ENCODE measurements at regions not wholly inside any gene's neighbourhood (a gene's known extent, or its start where the extent isn't known, plus 50 kb on each side); places are given as distances from the start of the nearest gene placed in this dataset.
A peak's percentile ranks its signal among the peaks of the same experiment; 100 is the strongest.
"Not testable (repeated sequence)": the region's sequence is repeated elsewhere in the genome, so short reads cannot be mapped to it uniquely, and the experiment has no call there.

- Histone ChIP-seq H3K4me3 (ENCODE audit: insufficient read depth, low read depth, low read length) (no peak overlapping the region), H3K36me3 (replicated peaks; ENCODE audit: control insufficient read depth, insufficient read depth, low read length) (no peaks in the 10 kb centered on the region), H3K27me3 (ENCODE audit: control insufficient read depth, insufficient read depth, low read length) (no peaks in the 10 kb centered on the region)
- DNase-seq = no peak
Measured at GRCh38 chr7:69049326-69049725, 548.9 kb upstream of the AUTS2 start.

- DNase-seq = no peak
Measured at GRCh38 chr7:69052447-69052846, 545.8 kb upstream of the AUTS2 start.

GRCh38 chr7:69060516-69060915, 537.8 kb upstream of the AUTS2 start:
- H3K27me3 ChIP-seq (ENCODE audit: control insufficient read depth, insufficient read depth, low read length) = no peaks in the 10 kb centered on the region
- DNase-seq = no peak
- no peak overlapping the region for H3K4me3 ChIP-seq (ENCODE audit: insufficient read depth, low read depth, low read length)
- H3K36me3 ChIP-seq (replicated peaks; ENCODE audit: control insufficient read depth, insufficient read depth, low read length) = no peaks in the 10 kb centered on the region

More at GRCh38 chr7:69052447-69052846, 545.8 kb upstream of the AUTS2 start:
- Histone ChIP-seq H3K4me3 (ENCODE audit: insufficient read depth, low read depth, low read length) (no peak overlapping the region), H3K36me3 (replicated peaks; ENCODE audit: control insufficient read depth, insufficient read depth, low read length) (no peaks in the 10 kb centered on the region), H3K27me3 (ENCODE audit: control insufficient read depth, insufficient read depth, low read length) (no peaks in the 10 kb centered on the region)

GRCh38 chr7:69062020-69062765, 536.1 kb upstream of the AUTS2 start:
- Histone ChIP-seq H3K4me3 (ENCODE audit: insufficient read depth, low read depth, low read length) (no peak overlapping the region), H3K36me3 (replicated peaks; ENCODE audit: control insufficient read depth, insufficient read depth, low read length) (no peaks in the 10 kb centered on the region), H3K27me3 (ENCODE audit: control insufficient read depth, insufficient read depth, low read length) (no peaks in the 10 kb centered on the region)
- DNase-seq = no peak

- Histone ChIP-seq H3K4me3 (ENCODE audit: insufficient read depth, low read depth, low read length) (no peak overlapping the region), H3K27me3 (ENCODE audit: control insufficient read depth, insufficient read depth, low read length) (no peaks in the 10 kb centered on the region), H3K36me3 (replicated peaks; ENCODE audit: control insufficient read depth, insufficient read depth, low read length) (no peaks in the 10 kb centered on the region)
- peak; percentile 68 for DNase-seq
Measured at GRCh38 chr7:69067397-69067796, 530.9 kb upstream of the AUTS2 start.

GRCh38 chr7:69070476-69070875, 527.8 kb upstream of the AUTS2 start:
- H3K36me3 ChIP-seq (replicated peaks; ENCODE audit: control insufficient read depth, insufficient read depth, low read length) = no peaks in the 10 kb centered on the region
- no peak for DNase-seq
- no peaks in the 10 kb centered on the region for H3K27me3 ChIP-seq (ENCODE audit: control insufficient read depth, insufficient read depth, low read length)
- no peak overlapping the region for H3K4me3 ChIP-seq (ENCODE audit: insufficient read depth, low read depth, low read length)

- Histone ChIP-seq H3K27me3 (ENCODE audit: control insufficient read depth, insufficient read depth, low read length) (no peaks in the 10 kb centered on the region), H3K4me3 (ENCODE audit: insufficient read depth, low read depth, low read length) (no peak overlapping the region), H3K36me3 (replicated peaks; ENCODE audit: control insufficient read depth, insufficient read depth, low read length) (no peaks in the 10 kb centered on the region)
- no peak for DNase-seq
Measured at GRCh38 chr7:69076566-69076965, 521.7 kb upstream of the AUTS2 start.

GRCh38 chr7:69078997-69079769, 519.1 kb upstream of the AUTS2 start:
- peak; percentile 7 for DNase-seq
- Histone ChIP-seq H3K36me3 (replicated peaks; ENCODE audit: control insufficient read depth, insufficient read depth, low read length) (no peaks in the 10 kb centered on the region), H3K27me3 (ENCODE audit: control insufficient read depth, insufficient read depth, low read length) (no peaks in the 10 kb centered on the region), H3K4me3 (ENCODE audit: insufficient read depth, low read depth, low read length) (no peak overlapping the region)

- not testable (repeated sequence) for DNase-seq; H3K4me3 ChIP-seq (ENCODE audit: insufficient read depth, low read depth, low read length); H3K27me3 ChIP-seq (ENCODE audit: control insufficient read depth, insufficient read depth, low read length); H3K36me3 ChIP-seq (replicated peaks; ENCODE audit: control insufficient read depth, insufficient read depth, low read length)
Measured at GRCh38 chr7:69087281-69087680, 511.0 kb upstream of the AUTS2 start.

GRCh38 chr7:69088185-69088584, 510.1 kb upstream of the AUTS2 start:
- no peaks in the 10 kb centered on the region for H3K36me3 ChIP-seq (replicated peaks; ENCODE audit: control insufficient read depth, insufficient read depth, low read length)
- DNase-seq = no peak
- H3K4me3 ChIP-seq (ENCODE audit: insufficient read depth, low read depth, low read length) = no peak overlapping the region
- H3K27me3 ChIP-seq (ENCODE audit: control insufficient read depth, insufficient read depth, low read length) = no peaks in the 10 kb centered on the region

GRCh38 chr7:69090936-69091335, 507.3 kb upstream of the AUTS2 start:
- DNase-seq = no peak
- no peaks in the 10 kb centered on the region for H3K27me3 ChIP-seq (ENCODE audit: control insufficient read depth, insufficient read depth, low read length)
- no peak overlapping the region for H3K4me3 ChIP-seq (ENCODE audit: insufficient read depth, low read depth, low read length)
- no peaks in the 10 kb centered on the region for H3K36me3 ChIP-seq (replicated peaks; ENCODE audit: control insufficient read depth, insufficient read depth, low read length)

- no peak for DNase-seq
- Histone ChIP-seq H3K27me3 (ENCODE audit: control insufficient read depth, insufficient read depth, low read length) (no peaks in the 10 kb centered on the region), H3K4me3 (ENCODE audit: insufficient read depth, low read depth, low read length) (no peak overlapping the region), H3K36me3 (replicated peaks; ENCODE audit: control insufficient read depth, insufficient read depth, low read length) (no peaks in the 10 kb centered on the region)
Measured at GRCh38 chr7:69091521-69091920, 506.8 kb upstream of the AUTS2 start.

- Histone ChIP-seq H3K4me3 (ENCODE audit: insufficient read depth, low read depth, low read length) (no peak overlapping the region), H3K36me3 (replicated peaks; ENCODE audit: control insufficient read depth, insufficient read depth, low read length) (no peaks in the 10 kb centered on the region), H3K27me3 (ENCODE audit: control insufficient read depth, insufficient read depth, low read length) (no peaks in the 10 kb centered on the region)
- no peak for DNase-seq
Measured at GRCh38 chr7:69095127-69095526, 503.1 kb upstream of the AUTS2 start.

- no peak for DNase-seq
- Histone ChIP-seq H3K36me3 (replicated peaks; ENCODE audit: control insufficient read depth, insufficient read depth, low read length) (no peaks in the 10 kb centered on the region), H3K27me3 (ENCODE audit: control insufficient read depth, insufficient read depth, low read length) (no peaks in the 10 kb centered on the region), H3K4me3 (ENCODE audit: insufficient read depth, low read depth, low read length) (no peak overlapping the region)
Measured at GRCh38 chr7:69095649-69096048, 502.6 kb upstream of the AUTS2 start.

GRCh38 chr7:69104023-69104422, 494.3 kb upstream of the AUTS2 start:
- H3K27me3 ChIP-seq (ENCODE audit: control insufficient read depth, insufficient read depth, low read length) = no peaks in the 10 kb centered on the region
- peak; percentile 52 for DNase-seq
- no peaks in the 10 kb centered on the region for H3K36me3 ChIP-seq (replicated peaks; ENCODE audit: control insufficient read depth, insufficient read depth, low read length)
- H3K4me3 ChIP-seq (ENCODE audit: insufficient read depth, low read depth, low read length) = no peak overlapping the region
